ENCODE measurements at regions not wholly inside any gene's neighbourhood (a gene's known extent, or its start where the extent isn't known, plus 50 kb on each side); places are given as distances from the start of the nearest gene placed in this dataset.

- Histone ChIP-seq H3K4me1 (ENCODE audit: insufficient read depth, low read length, poor library complexity, severe bottlenecking) (no peaks in the 10 kb centered on the region), H3K4me3 (ENCODE audit: low read length, poor library complexity, severe bottlenecking) (no peak overlapping the region), H3K9ac (ENCODE audit: low read depth, low read length, poor library complexity, severe bottlenecking) (no peak overlapping the region), H3K79me2 (ENCODE audit: insufficient read depth, low read length) (no peaks in the 10 kb centered on the region), H3K9me3 (ENCODE audit: insufficient read depth, low read depth, low read length) (no peaks in the 10 kb centered on the region), H2AFZ (ENCODE audit: low read length) (no peak overlapping the region), H3K4me2 (ENCODE audit: low read depth, low read length, poor library complexity, severe bottlenecking) (no peak overlapping the region), H3F3A (ENCODE audit: low read depth) (no peaks in the 10 kb centered on the region), H4K20me1 (ENCODE audit: insufficient read depth, low read length, poor library complexity, severe bottlenecking) (no peaks in the 10 kb centered on the region), H3K9me2 (replicated peaks; ENCODE audit: low read depth, low read length) (no peaks in the 10 kb centered on the region), H3K36me3 (ENCODE audit: insufficient read depth, low read length) (no peaks in the 10 kb centered on the region), H3K27me3 (ENCODE audit: insufficient read depth, low read length, poor library complexity, severe bottlenecking) (no peaks in the 10 kb centered on the region)
- TF ChIP-seq CTCF (conservative IDR thresholded peaks at IDR 0.05; ENCODE audit: low read length) (no peak), EZH2phosphoT487 (IDR thresholded peaks at IDR 0.05; ENCODE audit: borderline replicate concordance) (no peak)
Observed at GRCh38 chr20:57829336-57829735, 119.5 kb upstream of the PMEPA1 start.

- Histone ChIP-seq H3K4me2 (ENCODE audit: low read depth, low read length, poor library complexity, severe bottlenecking) (no peak overlapping the region), H3K4me3 (ENCODE audit: low read length, poor library complexity, severe bottlenecking) (no peak overlapping the region), H4K20me1 (ENCODE audit: insufficient read depth, low read length, poor library complexity, severe bottlenecking) (no peaks in the 10 kb centered on the region), H3K9me2 (replicated peaks; ENCODE audit: low read depth, low read length) (no peaks in the 10 kb centered on the region), H3K79me2 (ENCODE audit: insufficient read depth, low read length) (no peaks in the 10 kb centered on the region), H3K4me1 (ENCODE audit: insufficient read depth, low read length, poor library complexity, severe bottlenecking) (no peaks in the 10 kb centered on the region), H3K36me3 (ENCODE audit: insufficient read depth, low read length) (no peaks in the 10 kb centered on the region), H3K9ac (ENCODE audit: low read depth, low read length, poor library complexity, severe bottlenecking) (no peak overlapping the region), H3K27me3 (ENCODE audit: insufficient read depth, low read length, poor library complexity, severe bottlenecking) (no peaks in the 10 kb centered on the region), H2AFZ (ENCODE audit: low read length) (no peak overlapping the region), H3F3A (ENCODE audit: low read depth) (no peaks in the 10 kb centered on the region), H3K9me3 (ENCODE audit: insufficient read depth, low read depth, low read length) (no peaks in the 10 kb centered on the region)
- TF ChIP-seq CTCF (conservative IDR thresholded peaks at IDR 0.05; ENCODE audit: low read length) (no peak), EZH2phosphoT487 (IDR thresholded peaks at IDR 0.05; ENCODE audit: borderline replicate concordance) (no peak)
Observed at GRCh38 chr20:57828696-57829095, 118.9 kb upstream of the PMEPA1 start.

- Histone ChIP-seq H2AFZ (ENCODE audit: low read length) (no peak overlapping the region), H4K20me1 (ENCODE audit: insufficient read depth, low read length, poor library complexity, severe bottlenecking) (no peaks in the 10 kb centered on the region), H3K27me3 (ENCODE audit: insufficient read depth, low read length, poor library complexity, severe bottlenecking) (no peaks in the 10 kb centered on the region), H3K4me2 (ENCODE audit: low read depth, low read length, poor library complexity, severe bottlenecking) (no peak overlapping the region), H3K4me3 (ENCODE audit: low read length, poor library complexity, severe bottlenecking) (no peak overlapping the region), H3K9ac (ENCODE audit: low read depth, low read length, poor library complexity, severe bottlenecking) (no peak overlapping the region), H3K36me3 (ENCODE audit: insufficient read depth, low read length) (no peaks in the 10 kb centered on the region), H3F3A (ENCODE audit: low read depth) (no peaks in the 10 kb centered on the region), H3K9me2 (replicated peaks; ENCODE audit: low read depth, low read length) (no peaks in the 10 kb centered on the region), H3K9me3 (ENCODE audit: insufficient read depth, low read depth, low read length) (no peaks in the 10 kb centered on the region), H3K79me2 (ENCODE audit: insufficient read depth, low read length) (no peaks in the 10 kb centered on the region), H3K4me1 (ENCODE audit: insufficient read depth, low read length, poor library complexity, severe bottlenecking) (no peaks in the 10 kb centered on the region)
- TF ChIP-seq CTCF (conservative IDR thresholded peaks at IDR 0.05; ENCODE audit: low read length), result no peak
- no peak for TF ChIP-seq EZH2phosphoT487 (IDR thresholded peaks at IDR 0.05; ENCODE audit: borderline replicate concordance)
Observed at GRCh38 chr20:57826666-57827287, 117.0 kb upstream of the PMEPA1 start.
